SK-N-SH (cell line): ENCODE measurements at regions not wholly inside any gene's neighbourhood (a gene's known extent, or its start where the extent isn't known, plus 50 kb on each side); places are given as distances from the start of the nearest gene placed in this dataset.

Source experiments
- CTCF ChIA-PET: fragments of 300-600, 350-600 bp; formaldehyde crosslinking; extraction: SDS; loops from one replicate; lab custom pipeline; 2021; lab: Yijun Ruan, JAX
- POLR2A ChIA-PET: fragments of 350-600 bp; sonication (Branson Sonifier 250); formaldehyde crosslinking; extraction: SDS; loops from one replicate; lab custom pipeline; 2020; ENCODE audit warnings: antibody characterized with exemption, inconsistent platforms; lab: Yijun Ruan, JAX
- DNase-seq: peaks from one replicate; pipeline ENCODE4 v3.0.0; 2012
- H2AFZ ChIP-seq: fragments of 200-600 bp; sonication (generic); 2 replicates; pipeline ENCODE4 v1.8.1; 2016; ENCODE audit warnings: antibody characterized with exemption, mild to moderate bottlenecking, low read depth
- H3F3A ChIP-seq: fragments of 200-600 bp; sonication (generic); replicated peaks from 2 replicates; pipeline ENCODE3; 2016; ENCODE audit warnings: antibody characterized with exemption, mild to moderate bottlenecking; ENCODE audit not compliant: insufficient read depth
- H3K27ac ChIP-seq, 2 experiments: fragments of 200-500 bp in 1 of 2; fragments of 200-600 bp in 1 of 2; sonication (Bioruptor generic) in 1 of 2; sonication (generic), shearing (Covaris generic) in 1 of 2; 2 replicates each; pipeline versions ENCODE4 v1.5.1 to v1.6.1; 2014 to 2016; ENCODE audit warnings: low read depth in 2 of 2, inconsistent platforms in 1 of 2, low read length in 1 of 2, mild to moderate bottlenecking in 1 of 2, mixed read lengths in 1 of 2
- H3K27me3 ChIP-seq: fragments of 200-600 bp; sonication (generic), shearing (Covaris generic); 2 replicates; pipeline ENCODE4 v1.6.1; 2016; ENCODE audit warnings: mixed run types; ENCODE audit not compliant: insufficient read depth
- H3K36me3 ChIP-seq, 2 experiments: fragments of 200-500 bp in 1 of 2; fragments of 200-600 bp in 1 of 2; sonication (Bioruptor generic) in 1 of 2; sonication (generic) in 1 of 2; replicated peaks in 1 of 2; 2 replicates each; pipeline versions ENCODE3 to v1.5.1; 2014 to 2016; ENCODE audit warnings: low read length in 1 of 2, mild to moderate bottlenecking in 1 of 2; ENCODE audit not compliant: insufficient read depth in 2 of 2, control insufficient read depth in 1 of 2
- H3K4me1 ChIP-seq, 2 experiments: fragments of 200-500 bp in 1 of 2; fragments of 200-600 bp in 1 of 2; sonication (Bioruptor generic) in 1 of 2; sonication (generic), shearing (Covaris generic) in 1 of 2; 2 replicates each; pipeline versions ENCODE4 v1.5.1 to v1.6.1; 2014 to 2016; ENCODE audit warnings: low read depth in 1 of 2, low read length in 1 of 2, mixed run types in 1 of 2; ENCODE audit not compliant: insufficient read depth in 2 of 2, control insufficient read depth in 1 of 2
- H3K4me2 ChIP-seq: fragments of 200-600 bp; sonication (generic), shearing (Covaris generic); 2 replicates; pipeline ENCODE4 v1.6.1; 2017; ENCODE audit warnings: mixed run types
- H3K4me3 ChIP-seq, 2 experiments: fragments of 200-500 bp in 1 of 2; fragments of 200-600 bp in 1 of 2; sonication (Bioruptor generic) in 1 of 2; sonication (generic), shearing (Covaris generic) in 1 of 2; 2 replicates each; pipeline versions ENCODE4 v1.5.1 to v1.8.1; 2014 to 2016; ENCODE audit warnings: low read depth in 2 of 2, inconsistent platforms in 1 of 2, low read length in 1 of 2, mild to moderate bottlenecking in 1 of 2, mixed read lengths in 1 of 2, moderate library complexity in 1 of 2
- H3K79me2 ChIP-seq: fragments of 200-600 bp; sonication (generic); 2 replicates; pipeline ENCODE4 v1.8.1; 2017; ENCODE audit warnings: mild to moderate bottlenecking; ENCODE audit not compliant: insufficient read depth
- H3K9ac ChIP-seq: fragments of 200-600 bp; sonication (generic); 2 replicates; pipeline ENCODE4 v1.6.1; 2017; ENCODE audit warnings: mixed run types
- H3K9me2 ChIP-seq: fragments of 200-600 bp; sonication (generic); 2 replicates; pipeline ENCODE4 v1.6.1; 2017; ENCODE audit warnings: mixed run types
- H3K9me3 ChIP-seq: fragments of 200-600 bp; sonication (generic); 2 replicates; pipeline ENCODE4 v1.6.1; 2017; ENCODE audit warnings: mixed run types, mild to moderate bottlenecking, moderate library complexity
- H4K20me1 ChIP-seq: fragments of 200-600 bp; sonication (generic); 2 replicates; pipeline ENCODE4 v1.6.1; 2017; ENCODE audit warnings: mild to moderate bottlenecking, mixed run types; ENCODE audit not compliant: insufficient read depth
- CHD2 ChIP-seq: fragments of 150-350 bp; IDR thresholded peaks from 2 replicates; pipeline ENCODE4 v1.6.1; 2018; ENCODE audit warnings: low read length; ENCODE audit not compliant: partially characterized antibody
- CTCF ChIP-seq: fragments of 200-600 bp; sonication (generic); IDR thresholded peaks from 2 replicates; pipeline ENCODE4 v1.6.1; 2017; ENCODE audit warnings: antibody characterized with exemption, mild to moderate bottlenecking, moderate library complexity
- EZH2phosphoT487 ChIP-seq: fragments of 200-600 bp; sonication (generic); IDR thresholded peaks from 2 replicates; pipeline ENCODE4 v1.6.1; 2017; ENCODE audit warnings: low read depth, mixed run types, mild to moderate bottlenecking, antibody characterized with exemption, moderate library complexity, borderline replicate concordance
- FOSL2 ChIP-seq: IDR thresholded peaks from 2 replicates; pipeline ENCODE4 v1.4.0; 2012; ENCODE audit warnings: low read depth, mild to moderate bottlenecking, moderate library complexity, borderline replicate concordance
- FOXJ3 ChIP-seq: sonication (generic); formaldehyde crosslinking; IDR thresholded peaks from 2 replicates; pipeline ENCODE4 v1.5.1; 2020; ENCODE audit warnings: mild to moderate bottlenecking, missing genetic modification reagents
- GABPA ChIP-seq: IDR thresholded peaks from 2 replicates; pipeline ENCODE4 v1.4.0; 2012; ENCODE audit warnings: low read depth, mild to moderate bottlenecking
- GATA2 ChIP-seq: sonication (generic); formaldehyde crosslinking; IDR thresholded peaks from 2 replicates; pipeline ENCODE4 v1.5.0; 2020; ENCODE audit warnings: mild to moderate bottlenecking, missing genetic modification reagents
- JUND ChIP-seq: IDR thresholded peaks from 2 replicates; pipeline ENCODE4 v1.4.0; 2012
- MEF2A ChIP-seq: IDR thresholded peaks from 2 replicates; pipeline ENCODE4 v1.4.0; 2012; ENCODE audit warnings: low read depth, borderline replicate concordance
- MXI1 ChIP-seq: IDR thresholded peaks from 2 replicates; pipeline ENCODE4 v1.6.1; 2012; ENCODE audit warnings: mild to moderate bottlenecking, low read depth, low read length, improper control_type of control experiment
- NFIC ChIP-seq: IDR thresholded peaks from 2 replicates; pipeline ENCODE4 v1.4.0; 2012; ENCODE audit warnings: borderline replicate concordance
- RAD21 ChIP-seq: IDR thresholded peaks from 2 replicates; pipeline ENCODE4 v1.6.1; 2012; ENCODE audit warnings: mild to moderate bottlenecking, low read length
- RCOR1 ChIP-seq: fragments of 150-350 bp; IDR thresholded peaks from 2 replicates; pipeline ENCODE4 v1.6.1; 2017; ENCODE audit warnings: antibody characterized with exemption, low read length
- RFX5 ChIP-seq: IDR thresholded peaks from 2 replicates; pipeline ENCODE4 v1.6.1; 2012; ENCODE audit warnings: mild to moderate bottlenecking, improper control_type of control experiment, low read length
- SIN3A ChIP-seq: IDR thresholded peaks from 2 replicates; pipeline ENCODE4 v1.6.1; 2012; ENCODE audit warnings: low read depth, mild to moderate bottlenecking, low read length, moderate library complexity, borderline replicate concordance
- TAF1 ChIP-seq: IDR thresholded peaks from 2 replicates; pipeline ENCODE4 v1.6.1; 2012; ENCODE audit warnings: low read depth, mild to moderate bottlenecking, low read length, moderate library complexity, borderline replicate concordance
- USF1 ChIP-seq: IDR thresholded peaks from 2 replicates; pipeline ENCODE4 v1.4.0; 2012; ENCODE audit warnings: low read depth, borderline replicate concordance
- USF2 ChIP-seq: fragments of 150-350 bp; IDR thresholded peaks from 2 replicates; pipeline ENCODE4 v1.6.1; 2017; ENCODE audit warnings: antibody characterized with exemption, low read length, low read depth, borderline replicate concordance
- YY1 ChIP-seq: IDR thresholded peaks from 2 replicates; pipeline ENCODE4 v1.4.0; 2012; ENCODE audit warnings: low read depth, mild to moderate bottlenecking
- ZBTB33 ChIP-seq: IDR thresholded peaks from 2 replicates; pipeline ENCODE4 v1.4.0; 2012; ENCODE audit warnings: low read depth, borderline replicate concordance
- WGBS: methylation state at CpG from one replicate; pipeline ENCODE4 v1.1.6; 2017; ENCODE audit warnings: low lambda C conversion rate; 5-methylcytosine and 5-hydroxymethylcytosine counted together

GRCh38 chr3:25335356-25335755 is 92.7 kb upstream of the RARB start:
- ChIA-PET CTCF (no interaction called here), POLR2A (no interaction called here)
- no peaks in the 10 kb centered on the region for H3F3A ChIP-seq
- H3K4me1 ChIP-seq, result peaks cover 0 to 8% of the 10 kb centered on the region in 2 experiments; a peak in 2 of 4 replicates
- WGBS, result 43% methylated on average over 1 of the region's 1 CpG
- H3K4me3 ChIP-seq, result no peak overlapping the region
- H3K9me2 ChIP-seq, result no peaks in the 10 kb centered on the region
- H3K9ac ChIP-seq, result no peak overlapping the region
- no peak overlapping the region for H3K4me2 ChIP-seq
- no peaks in the 10 kb centered on the region for H4K20me1 ChIP-seq
- H3K79me2 ChIP-seq, result no peaks in the 10 kb centered on the region
- no peak for DNase-seq
- H2AFZ ChIP-seq, result no peak overlapping the region
- H3K27ac ChIP-seq, result no peak overlapping the region
- H3K36me3 ChIP-seq, result no peaks in the 10 kb centered on the region
- no peaks in the 10 kb centered on the region for H3K9me3 ChIP-seq
- H3K27me3 ChIP-seq, result no peaks in the 10 kb centered on the region
- no peak for TF ChIP-seq FOXJ3 (CRISPR knock-in tag)
- TF ChIP-seq TAF1, result no peak
- no peak for TF ChIP-seq CHD2
- no peak for TF ChIP-seq NFIC
- no peak for TF ChIP-seq CTCF
- no peak for TF ChIP-seq USF2
- no peak for TF ChIP-seq RFX5
- TF ChIP-seq USF1, result no peak
- no peak for TF ChIP-seq FOSL2
- no peak for TF ChIP-seq SIN3A
- no peak for TF ChIP-seq MXI1

GRCh38 chr3:25338158-25338725 is 89.8 kb upstream of the RARB start:
- Histone ChIP-seq H3F3A (no peaks in the 10 kb centered on the region), H2AFZ (no peak overlapping the region), H4K20me1 (no peaks in the 10 kb centered on the region), H3K4me1 (peaks cover 0 to 8% of the 10 kb centered on the region in 2 experiments; a peak in 2 of 4 replicates), H3K9me3 (no peaks in the 10 kb centered on the region), H3K36me3 (no peaks in the 10 kb centered on the region), H3K4me3 (no peak overlapping the region), H3K9me2 (no peaks in the 10 kb centered on the region), H3K4me2 (no peak overlapping the region), H3K9ac (no peak overlapping the region), H3K27me3 (no peaks in the 10 kb centered on the region), H3K79me2 (no peaks in the 10 kb centered on the region), H3K27ac (no peak overlapping the region; a peak in 1 of 4 replicates)
- peak; percentile 46 for DNase-seq
- POLR2A ChIA-PET, result no interaction called here
- CTCF ChIA-PET, result interaction anchor here (1.8 kb wide), 1 partner anchor 256 kb away, joined by 6 read pairs; no protein-coding TSS in a partner anchor
- WGBS, result 18% methylated on average over 1 of the region's 1 CpG
- TF ChIP-seq YY1 (no peak), RCOR1 (peak; percentile 70), MEF2A (no peak), GABPA (no peak), GATA2 (CRISPR knock-in tag) (peak; percentile 94), TAF1 (no peak), JUND (no peak), NFIC (no peak), ZBTB33 (no peak), RAD21 (peak; percentile 19; the same call in 1 of the 2 replicates), FOXJ3 (CRISPR knock-in tag) (peak; percentile 84), EZH2phosphoT487 (no peak), CTCF (no peak)
